Activated CD4-positive, alpha-beta T cell treated with anti-CD3 and anti-CD28 coated beads, Interleukin-2, amount 50 U/mL, for 24 hours (primary cell): ENCODE measurements at regions not wholly inside any gene's neighbourhood (a gene's known extent, or its start where the extent isn't known, plus 50 kb on each side); places are given as distances from the start of the nearest gene placed in this dataset.

Source experiments
- DNase-seq, 2 donors: peaks; one replicate each; pipeline ENCODE4 v3.0.0-alpha.2; 2020; ENCODE audit warnings: low read depth in 1 of 2, low spot score in 1 of 2

- DNase-seq: no peak
Measured at GRCh38 chrX:107560041-107560440, 68.3 kb upstream of the PRPS1 start.

- DNase-seq: no peak
Measured at GRCh38 chrX:107560980-107561379, 67.3 kb upstream of the PRPS1 start.

GRCh38 chrX:107561468-107562215 lies 66.7 kb upstream of the PRPS1 start:
- DNase-seq: no peak

GRCh38 chrX:107562482-107562881 lies 65.8 kb upstream of the PRPS1 start:
- no peak for DNase-seq

GRCh38 chrX:107563824-107564223 lies 64.5 kb upstream of the PRPS1 start:
- DNase-seq: no peak

- DNase-seq: no peak
Measured at GRCh38 chrX:107565015-107565414, 63.3 kb upstream of the PRPS1 start.

GRCh38 chrX:107565931-107566603 lies 62.2 kb upstream of the PRPS1 start:
- DNase-seq: no peak

GRCh38 chrX:107566604-107567262 lies 61.6 kb upstream of the PRPS1 start:
- no peak for DNase-seq

GRCh38 chrX:107567370-107567769 lies 60.9 kb upstream of the PRPS1 start:
- no peak for DNase-seq

- DNase-seq: no peak
Measured at GRCh38 chrX:107571296-107571998, 56.9 kb upstream of the PRPS1 start.

- DNase-seq: no peak
Measured at GRCh38 chrX:107573016-107573415, 55.3 kb upstream of the PRPS1 start.

GRCh38 chrX:107574054-107574683 lies 54.1 kb upstream of the PRPS1 start:
- no peak for DNase-seq

- no peak for DNase-seq
Measured at GRCh38 chrX:107574711-107575110, 53.6 kb upstream of the PRPS1 start.

GRCh38 chrX:107576392-107576791 lies 51.9 kb upstream of the PRPS1 start:
- DNase-seq: no peak

GRCh38 chrX:107576841-107577240 lies 51.5 kb upstream of the PRPS1 start:
- no peak for DNase-seq

- DNase-seq: no peak
Measured at GRCh38 chrX:107577933-107578332, 50.4 kb upstream of the PRPS1 start.
